GM19025 (cell line): ENCODE measurements at regions not wholly inside any gene's neighbourhood (a gene's known extent, or its start where the extent isn't known, plus 50 kb on each side); places are given as distances from the start of the nearest gene placed in this dataset.

ENCODE experiments used
- ATAC-seq: cut with Tn5 transposase; IDR thresholded peaks from one replicate; pipeline ENCODE4 v1.9.1; 2021; ENCODE audit warnings: mild to moderate bottlenecking, low read depth, moderate library complexity; ENCODE audit not compliant: unreplicated experiment

GRCh38 chr4:146998157-146998556 is 52.5 kb upstream of the TTC29 start:
- ATAC-seq = no peak

- ATAC-seq = no peak
These were observed 58.5 kb upstream of the TTC29 start for GRCh38 chr4:147003956-147004809.

DNA sequence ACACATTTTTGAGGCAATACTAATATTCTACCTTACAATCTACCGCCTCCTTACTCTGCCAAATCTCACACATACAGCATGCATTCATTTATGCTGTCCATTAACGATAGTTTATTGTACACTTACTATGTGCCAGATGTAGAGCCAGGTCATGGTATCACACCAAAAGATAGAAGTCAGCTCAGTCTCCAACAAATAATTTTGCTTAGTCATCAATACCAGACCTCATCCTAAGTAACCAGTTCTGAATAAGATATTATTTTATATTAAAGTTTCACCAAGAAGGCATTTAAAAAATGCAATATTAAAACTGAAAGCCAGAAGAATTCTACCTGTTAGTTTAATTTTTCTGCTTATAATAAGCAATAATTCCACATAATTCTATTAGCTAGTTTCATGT is 60.6 kb upstream of the TTC29 start:
- no peak for ATAC-seq

DNA sequence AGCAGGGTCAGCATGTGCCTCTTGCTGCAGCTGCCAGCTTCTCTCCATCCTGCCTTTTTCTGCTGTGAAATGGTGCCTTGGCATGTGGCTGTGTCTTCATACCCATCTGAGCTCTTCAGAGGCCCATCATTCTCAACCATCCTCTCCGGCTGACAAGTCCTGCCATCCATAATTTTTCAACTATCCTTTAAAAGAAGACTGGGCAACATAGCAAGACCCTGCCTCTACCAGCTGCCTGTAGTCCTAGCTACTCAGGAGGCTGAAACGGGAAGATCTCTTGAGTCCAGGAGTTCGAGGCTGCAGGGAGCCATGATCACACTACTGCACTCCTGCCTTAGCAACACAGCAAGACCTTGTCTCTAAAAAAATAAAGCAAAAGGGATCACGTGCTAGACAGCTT is 64.2 kb upstream of the TTC29 start:
- no peak for ATAC-seq

GRCh38 chr4:147011411-147011810 is 65.7 kb upstream of the TTC29 start:
- ATAC-seq = no peak

- no peak for ATAC-seq
These were observed 66.5 kb upstream of the TTC29 start for GRCh38 chr4:147012059-147012707.

GRCh38 chr4:147014946-147015345 is 69.3 kb upstream of the TTC29 start:
- ATAC-seq = no peak

GRCh38 chr4:147015491-147015890 is 69.8 kb upstream of the TTC29 start:
- no peak for ATAC-seq

DNA sequence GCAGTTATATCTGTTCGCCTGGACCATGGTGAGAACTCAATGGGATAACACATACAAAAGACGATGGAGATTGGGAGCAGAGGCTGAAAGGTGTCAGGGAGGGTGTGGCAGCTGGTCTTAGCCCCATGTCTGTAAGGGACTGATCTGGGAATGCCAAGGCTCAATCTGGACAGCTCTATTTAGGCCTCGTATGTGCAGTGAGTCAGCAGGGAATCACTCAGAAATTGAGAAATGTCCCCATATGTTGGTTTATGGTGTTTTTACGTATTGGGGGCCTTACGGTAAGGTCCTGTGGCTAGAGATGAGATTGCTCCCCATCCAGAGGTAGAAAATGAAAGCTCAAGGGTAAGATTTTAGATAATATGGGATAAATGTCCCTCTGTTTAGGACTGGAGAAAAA is 71.4 kb upstream of the TTC29 start:
- ATAC-seq = no peak

- ATAC-seq = peak; percentile 74
These were observed 73.4 kb upstream of the TTC29 start for GRCh38 chr4:147019091-147019490.

DNA sequence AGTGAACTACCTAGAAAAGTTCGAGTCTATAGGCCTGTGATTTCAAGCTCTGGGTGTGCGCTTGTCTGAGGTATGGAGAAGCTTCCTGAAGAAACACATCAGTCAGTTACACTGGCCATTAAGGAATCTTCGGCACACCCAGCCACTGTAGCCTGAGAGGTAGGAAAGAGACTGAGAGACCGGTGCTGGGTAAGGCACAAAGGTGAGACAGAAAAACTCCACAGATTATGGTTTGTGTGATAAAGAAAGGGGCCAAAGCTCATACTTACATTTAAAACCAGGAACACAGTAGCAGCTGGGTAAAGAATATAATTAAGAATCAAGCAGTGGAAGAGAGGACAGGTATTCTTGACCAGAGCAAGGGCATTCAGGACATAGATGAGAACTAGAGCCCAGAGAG is 74.8 kb upstream of the TTC29 start:
- ATAC-seq = no peak

GRCh38 chr4:147025042-147025441 is 79.4 kb upstream of the TTC29 start:
- ATAC-seq = no peak

DNA sequence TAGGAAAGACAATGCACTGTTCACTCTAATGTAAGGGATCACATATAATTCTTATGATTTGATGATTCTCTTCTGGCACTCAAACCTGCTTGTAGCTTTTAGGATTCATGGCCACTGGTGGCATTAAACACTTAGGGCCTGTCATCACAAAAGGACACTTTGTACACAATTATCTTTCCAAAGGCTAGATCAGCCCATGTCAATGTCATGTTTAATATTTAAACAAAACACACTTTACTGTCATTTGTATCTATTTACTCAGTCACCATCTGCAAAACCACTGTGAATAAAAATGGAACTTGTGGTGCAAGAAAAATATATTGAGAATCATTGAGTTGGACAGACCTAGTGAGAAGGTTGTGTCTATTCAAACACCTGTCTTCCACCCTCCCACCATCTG is 83.6 kb upstream of the TTC29 start:
- ATAC-seq = no peak

- no peak for ATAC-seq
These were observed 88.7 kb upstream of the TTC29 start for GRCh38 chr4:147034372-147034771.

DNA sequence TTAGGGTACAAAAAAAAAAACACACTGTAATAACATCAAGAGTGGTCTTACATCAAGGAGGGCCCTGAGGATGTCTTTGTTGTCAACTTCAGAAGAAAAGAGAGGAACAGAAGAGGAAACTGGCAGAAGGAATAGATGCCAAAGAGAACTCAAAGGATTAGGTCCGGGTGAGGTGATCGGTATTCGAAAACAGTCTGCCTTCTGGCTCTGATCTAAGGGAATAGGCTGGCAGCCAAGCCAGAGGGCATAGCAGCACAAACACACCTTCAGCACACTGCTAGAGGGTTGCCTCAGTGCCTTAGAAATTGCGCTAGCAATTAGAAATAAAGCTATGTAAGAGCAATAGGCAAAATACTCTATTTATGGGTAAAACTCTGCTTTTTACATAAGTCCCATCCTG is 91.4 kb upstream of the TTC29 start:
- ATAC-seq = no peak

GRCh38 chr4:147039976-147040575 is 94.4 kb upstream of the TTC29 start:
- no peak for ATAC-seq

DNA sequence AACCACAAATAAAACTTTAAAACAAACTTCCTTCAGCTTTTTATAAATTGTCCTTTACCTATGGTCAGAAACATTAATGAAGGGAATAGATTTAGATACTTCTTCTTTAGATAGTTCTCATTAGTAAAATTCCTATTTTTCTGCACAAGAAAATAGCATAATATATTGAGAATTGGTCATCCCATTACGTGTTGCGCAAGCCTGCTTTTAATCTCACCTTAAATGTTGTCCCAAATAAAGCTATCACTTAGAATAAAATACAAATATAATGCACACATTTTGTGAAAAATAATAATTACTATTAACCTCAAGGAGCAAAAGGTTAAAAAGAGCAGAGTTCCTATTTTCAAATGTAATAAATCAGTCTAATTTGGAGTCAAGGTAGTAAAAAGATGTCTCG is 95.2 kb upstream of the TTC29 start:
- ATAC-seq = no peak

GRCh38 chr4:147041376-147041775 is 95.7 kb upstream of the TTC29 start:
- no peak for ATAC-seq

- ATAC-seq = no peak
These were observed 96.4 kb upstream of the TTC29 start for GRCh38 chr4:147042046-147042445.

DNA sequence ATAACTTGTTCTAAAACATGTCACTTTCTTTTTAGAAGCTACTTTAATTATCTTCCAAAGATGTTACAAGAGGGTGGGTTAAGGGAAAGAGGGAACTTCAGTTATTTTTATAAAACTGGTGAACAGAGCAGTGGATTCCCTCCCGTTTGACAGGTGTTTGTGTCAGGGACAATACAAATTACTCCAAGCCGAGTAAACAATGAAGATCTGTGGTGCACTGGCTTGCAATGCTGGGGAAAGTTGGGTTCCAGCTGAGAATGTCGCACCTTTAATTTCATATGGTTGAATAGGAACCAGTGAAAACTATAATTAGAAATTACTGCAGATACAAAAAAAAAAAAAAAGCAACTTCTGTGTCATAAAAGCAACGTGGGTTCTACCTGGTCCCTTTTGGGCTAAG is 98.6 kb upstream of the TTC29 start:
- ATAC-seq = no peak

DNA sequence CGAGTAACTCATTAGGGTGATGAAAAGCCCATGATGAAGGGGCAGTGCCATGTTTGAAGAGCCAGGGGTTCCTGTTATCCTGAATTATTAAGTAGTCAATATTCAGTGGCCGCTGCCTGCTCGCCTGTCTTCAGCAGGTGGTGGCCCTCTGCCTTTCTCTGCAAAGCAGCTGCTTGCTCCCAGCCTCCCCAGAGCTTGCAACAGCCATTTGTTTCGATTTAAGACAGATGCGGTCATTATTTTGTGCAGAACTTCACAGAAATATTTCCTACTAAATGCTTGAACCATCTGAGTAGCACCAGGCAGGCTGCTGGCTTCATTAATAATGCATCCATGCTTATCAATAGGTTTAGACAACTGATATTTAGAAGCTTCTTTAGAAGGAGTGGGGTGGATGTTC is 104.3 kb upstream of the TTC29 start:
- no peak for ATAC-seq

GRCh38 chr4:147050356-147050765 is 104.7 kb upstream of the TTC29 start:
- ATAC-seq = no peak
